Naive B cell (primary cell): ENCODE measurements at regions not wholly inside any gene's neighbourhood (a gene's known extent, or its start where the extent isn't known, plus 50 kb on each side); places are given as distances from the start of the nearest gene placed in this dataset.

Source experiments
- ATAC-seq, 2 donors: fragments of 150-1000 bp; cut with Tn5 transposase; 2 replicates each; pipeline ENCODE4 v1.10.0; 2021; ENCODE audit warnings: low read depth in 2 of 2, mild to moderate bottlenecking in 2 of 2, moderate library complexity in 2 of 2
- DNase-seq: peaks from one replicate; pipeline ENCODE4 v3.0.0; 2022
- H3K27ac Mint-ChIP-seq, 6 donors: one replicate each; pipeline ENCODE4 v1.8.0; 2020 to 2022; ENCODE audit warnings: mild to moderate bottlenecking in 6 of 6, mixed read lengths in 6 of 6, moderate library complexity in 5 of 6, inconsistent platforms in 2 of 6
- H3K27me3 Mint-ChIP-seq, 3 donors: one replicate each; pipeline ENCODE4 v1.8.0; 2021 to 2022; ENCODE audit warnings: mixed read lengths in 3 of 3, mild to moderate bottlenecking in 1 of 3
- H3K36me3 Mint-ChIP-seq, 2 donors: one replicate each; pipeline ENCODE4 v1.8.0; 2020 to 2022; ENCODE audit warnings: mixed read lengths in 2 of 2, inconsistent platforms in 1 of 2, mild to moderate bottlenecking in 1 of 2
- H3K4me1 Mint-ChIP-seq, 3 donors: one replicate each; pipeline ENCODE4 v1.8.0; 2020 to 2022; ENCODE audit warnings: mixed read lengths in 3 of 3, inconsistent platforms in 1 of 3, mild to moderate bottlenecking in 1 of 3, moderate library complexity in 1 of 3
- H3K4me3 Mint-ChIP-seq, 8 donors: one replicate each; pipeline ENCODE4 v1.8.0; 2020 to 2022; ENCODE audit warnings: mild to moderate bottlenecking in 8 of 8, mixed read lengths in 8 of 8, moderate library complexity in 8 of 8, inconsistent platforms in 2 of 8
- H3K9me3 Mint-ChIP-seq, 7 donors: one replicate each; pipeline ENCODE4 v1.8.0; 2020 to 2022; ENCODE audit warnings: mixed read lengths in 7 of 7, mild to moderate bottlenecking in 5 of 7, inconsistent platforms in 2 of 7, moderate library complexity in 1 of 7

- no peaks in the 10 kb centered on the region for H3K4me1 Mint-ChIP-seq
- no peaks in the 10 kb centered on the region for H3K9me3 Mint-ChIP-seq
- ATAC-seq: no peak
- no peak for DNase-seq
- peak overlapping the region in 1 of 6 donors; percentile 5 for H3K27ac Mint-ChIP-seq
- H3K4me3 Mint-ChIP-seq: no peak overlapping the region
- H3K27me3 Mint-ChIP-seq: peaks cover 0 to 4% (median 2%) of the 10 kb centered on the region in 3 donors
- H3K36me3 Mint-ChIP-seq: no peaks in the 10 kb centered on the region
These were observed 120.2 kb upstream of the PDE5A start for GRCh38 chr4:119748853-119749252.

- no peak overlapping the region for H3K4me3 Mint-ChIP-seq
- H3K4me1 Mint-ChIP-seq: no peaks in the 10 kb centered on the region
- no peaks in the 10 kb centered on the region for H3K36me3 Mint-ChIP-seq
- no peak overlapping the region for H3K27ac Mint-ChIP-seq
- H3K27me3 Mint-ChIP-seq: peaks cover 0 to 4% (median 4%) of the 10 kb centered on the region in 3 donors
- DNase-seq (no peak), ATAC-seq (no peak)
- H3K9me3 Mint-ChIP-seq: no peaks in the 10 kb centered on the region
These were observed 118.3 kb upstream of the PDE5A start for GRCh38 chr4:119746951-119747350.

- Mint-ChIP-seq H3K27me3 (peaks cover 0 to 4% (median 4%) of the 10 kb centered on the region in 3 donors), H3K4me1 (no peaks in the 10 kb centered on the region), H3K27ac (no peak overlapping the region), H3K9me3 (peaks cover 0 to 3% (median 0%) of the 10 kb centered on the region in 7 donors), H3K36me3 (no peaks in the 10 kb centered on the region), H3K4me3 (no peak overlapping the region)
- ATAC-seq: no peak
- DNase-seq: no peak
These were observed 116.7 kb upstream of the PDE5A start for GRCh38 chr4:119745351-119745750.

- no peak overlapping the region for H3K4me3 Mint-ChIP-seq
- peaks cover 0 to 4% (median 4%) of the 10 kb centered on the region in 3 donors for H3K27me3 Mint-ChIP-seq
- no peak overlapping the region for H3K27ac Mint-ChIP-seq
- no peak for ATAC-seq
- no peaks in the 10 kb centered on the region for H3K36me3 Mint-ChIP-seq
- no peak for DNase-seq
- H3K4me1 Mint-ChIP-seq: no peaks in the 10 kb centered on the region
- peaks cover 0 to 3% (median 0%) of the 10 kb centered on the region in 7 donors for H3K9me3 Mint-ChIP-seq
These were observed 116.0 kb upstream of the PDE5A start for GRCh38 chr4:119744580-119744979.

GRCh38 chr4:119743644-119744043, 115.0 kb upstream of the PDE5A start:
- Mint-ChIP-seq H3K27me3 (peaks cover 0 to 4% (median 4%) of the 10 kb centered on the region in 3 donors), H3K36me3 (no peaks in the 10 kb centered on the region), H3K27ac (no peak overlapping the region), H3K4me1 (no peaks in the 10 kb centered on the region), H3K4me3 (no peak overlapping the region), H3K9me3 (peaks cover 0 to 3% (median 0%) of the 10 kb centered on the region in 7 donors)
- ATAC-seq (no peak), DNase-seq (no peak)

GRCh38 chr4:119739796-119740195, 111.2 kb upstream of the PDE5A start:
- Mint-ChIP-seq H3K4me3 (no peak overlapping the region), H3K27me3 (peaks cover 0 to 4% (median 0%) of the 10 kb centered on the region in 3 donors), H3K4me1 (no peaks in the 10 kb centered on the region), H3K36me3 (no peaks in the 10 kb centered on the region), H3K9me3 (peaks cover 0 to 3% (median 0%) of the 10 kb centered on the region in 7 donors), H3K27ac (no peak overlapping the region)
- DNase-seq (no peak), ATAC-seq (no peak)

- Mint-ChIP-seq H3K27me3 (peaks cover 0 to 3% (median under 1%) of the 10 kb centered on the region in 3 donors), H3K27ac (no peak overlapping the region), H3K9me3 (peaks cover 0 to 3% (median 0%) of the 10 kb centered on the region in 7 donors), H3K36me3 (no peaks in the 10 kb centered on the region), H3K4me1 (no peaks in the 10 kb centered on the region), H3K4me3 (no peak overlapping the region)
- no peak for DNase-seq
- ATAC-seq: no peak
These were observed 110.3 kb upstream of the PDE5A start for GRCh38 chr4:119738901-119739300.

- ATAC-seq (no peak), DNase-seq (no peak)
- H3K9me3 Mint-ChIP-seq: peaks cover 0 to 11% (median 2%) of the 10 kb centered on the region in 7 donors
- peaks cover 0 to 4% (median 0%) of the 10 kb centered on the region in 3 donors for H3K27me3 Mint-ChIP-seq
- no peak overlapping the region for H3K4me3 Mint-ChIP-seq
- no peaks in the 10 kb centered on the region for H3K36me3 Mint-ChIP-seq
- H3K27ac Mint-ChIP-seq: no peak overlapping the region
- no peaks in the 10 kb centered on the region for H3K4me1 Mint-ChIP-seq
These were observed 108.0 kb upstream of the PDE5A start for GRCh38 chr4:119736559-119736958.

- no peaks in the 10 kb centered on the region for H3K36me3 Mint-ChIP-seq
- peaks cover 0 to 4% (median 0%) of the 10 kb centered on the region in 3 donors for H3K27me3 Mint-ChIP-seq
- no peak overlapping the region for H3K27ac Mint-ChIP-seq
- H3K4me3 Mint-ChIP-seq: no peak overlapping the region
- H3K4me1 Mint-ChIP-seq: no peaks in the 10 kb centered on the region
- ATAC-seq (no peak), DNase-seq (no peak)
- H3K9me3 Mint-ChIP-seq: peaks cover 0 to 11% (median 0%) of the 10 kb centered on the region in 7 donors
These were observed 106.6 kb upstream of the PDE5A start for GRCh38 chr4:119735165-119735651.

GRCh38 chr4:119733431-119733830, 104.8 kb upstream of the PDE5A start:
- no peak for ATAC-seq
- Mint-ChIP-seq H3K4me3 (no peak overlapping the region), H3K9me3 (peaks cover 0 to 11% (median 2%) of the 10 kb centered on the region in 7 donors), H3K36me3 (no peaks in the 10 kb centered on the region), H3K4me1 (no peaks in the 10 kb centered on the region), H3K27ac (no peak overlapping the region), H3K27me3 (peaks cover 0 to 4% (median 0%) of the 10 kb centered on the region in 3 donors)
- DNase-seq: no peak

- peaks cover 0 to 4% (median 0%) of the 10 kb centered on the region in 3 donors for H3K27me3 Mint-ChIP-seq
- H3K27ac Mint-ChIP-seq: no peak overlapping the region
- ATAC-seq (no peak), DNase-seq (no peak)
- peaks cover 0 to 11% (median 2%) of the 10 kb centered on the region in 7 donors for H3K9me3 Mint-ChIP-seq
- no peaks in the 10 kb centered on the region for H3K36me3 Mint-ChIP-seq
- no peaks in the 10 kb centered on the region for H3K4me1 Mint-ChIP-seq
- H3K4me3 Mint-ChIP-seq: no peak overlapping the region
These were observed 103.2 kb upstream of the PDE5A start for GRCh38 chr4:119731778-119732177.

GRCh38 chr4:119731146-119731742, 102.6 kb upstream of the PDE5A start:
- peaks cover 0 to 4% (median 0%) of the 10 kb centered on the region in 3 donors for H3K27me3 Mint-ChIP-seq
- ATAC-seq: no peak
- no peaks in the 10 kb centered on the region for H3K36me3 Mint-ChIP-seq
- no peak for DNase-seq
- no peaks in the 10 kb centered on the region for H3K4me1 Mint-ChIP-seq
- H3K27ac Mint-ChIP-seq: no peak overlapping the region
- peaks cover 0 to 11% (median 2%) of the 10 kb centered on the region in 7 donors for H3K9me3 Mint-ChIP-seq
- no peak overlapping the region for H3K4me3 Mint-ChIP-seq

- Mint-ChIP-seq H3K9me3 (peaks cover 0 to 11% (median 2%) of the 10 kb centered on the region in 7 donors), H3K27me3 (peaks cover 0 to 4% (median 0%) of the 10 kb centered on the region in 3 donors), H3K27ac (no peak overlapping the region), H3K36me3 (no peaks in the 10 kb centered on the region), H3K4me3 (no peak overlapping the region), H3K4me1 (no peaks in the 10 kb centered on the region)
- DNase-seq: no peak
- ATAC-seq: no peak
These were observed 102.0 kb upstream of the PDE5A start for GRCh38 chr4:119730671-119730950.

GRCh38 chr4:119729835-119730670, 101.4 kb upstream of the PDE5A start:
- DNase-seq (no peak), ATAC-seq (no peak)
- H3K27ac Mint-ChIP-seq: no peak overlapping the region
- H3K4me3 Mint-ChIP-seq: no peak overlapping the region
- no peaks in the 10 kb centered on the region for H3K4me1 Mint-ChIP-seq
- H3K27me3 Mint-ChIP-seq: peaks cover 0 to 4% (median 0%) of the 10 kb centered on the region in 3 donors
- H3K9me3 Mint-ChIP-seq: peaks cover 0 to 11% (median 2%) of the 10 kb centered on the region in 7 donors
- no peaks in the 10 kb centered on the region for H3K36me3 Mint-ChIP-seq
